ENCODE measurements at regions not wholly inside any gene's neighbourhood (a gene's known extent, or its start where the extent isn't known, plus 50 kb on each side); places are given as distances from the start of the nearest gene placed in this dataset.

GRCh38 chr4:11264841-11265240 is 163.9 kb downstream of the HS3ST1 start:
- no peak for DNase-seq

- DNase-seq: no peak
Measured at GRCh38 chr4:11264346-11264745, 164.3 kb downstream of the HS3ST1 start.

GRCh38 chr4:11263208-11263607 is 165.5 kb downstream of the HS3ST1 start:
- DNase-seq: no peak

- DNase-seq: no peak
Measured at GRCh38 chr4:11261066-11261850, 167.4 kb downstream of the HS3ST1 start.

GRCh38 chr4:11259837-11260236 is 168.9 kb downstream of the HS3ST1 start:
- no peak for DNase-seq

- DNase-seq: no peak
Measured at GRCh38 chr4:11252149-11252548, 176.5 kb downstream of the HS3ST1 start.

GRCh38 chr4:11250510-11250909 is 178.2 kb downstream of the HS3ST1 start:
- no peak for DNase-seq

- DNase-seq: no peak
Measured at GRCh38 chr4:11232015-11232414, 196.7 kb downstream of the HS3ST1 start.

GRCh38 chr4:11230866-11231265 is 197.8 kb downstream of the HS3ST1 start:
- no peak for DNase-seq

- no peak for DNase-seq
Measured at GRCh38 chr4:11228530-11228929, 200.2 kb downstream of the HS3ST1 start.

- DNase-seq: no peak
Measured at GRCh38 chr4:11223311-11223710, 205.4 kb downstream of the HS3ST1 start.

- no peak for DNase-seq
Measured at GRCh38 chr4:11218692-11219091, 210.0 kb downstream of the HS3ST1 start.

GRCh38 chr4:11216520-11216919 is 212.2 kb downstream of the HS3ST1 start:
- no peak for DNase-seq

GRCh38 chr4:11214281-11214680 is 214.4 kb downstream of the HS3ST1 start:
- no peak for DNase-seq

- DNase-seq: no peak
Measured at GRCh38 chr4:11209826-11210225, 218.9 kb downstream of the HS3ST1 start.

- no peak for DNase-seq
Measured at GRCh38 chr4:11201256-11201655, 227.4 kb downstream of the HS3ST1 start.

GRCh38 chr4:11198516-11199305 is 230.0 kb downstream of the HS3ST1 start:
- DNase-seq: no peak

GRCh38 chr4:11197631-11198341 is 230.9 kb downstream of the HS3ST1 start:
- no peak for DNase-seq

- no peak for DNase-seq
Measured at GRCh38 chr4:11196927-11197522, 231.7 kb downstream of the HS3ST1 start.

GRCh38 chr4:11194431-11194830 is 234.3 kb downstream of the HS3ST1 start:
- DNase-seq: no peak

GRCh38 chr4:11189756-11190155 is 238.9 kb downstream of the HS3ST1 start:
- DNase-seq: no peak

GRCh38 chr4:11183356-11183740 is 245.3 kb downstream of the HS3ST1 start:
- no peak for DNase-seq
